SU-DHL-6 (cell line): ENCODE measurements at regions not wholly inside any gene's neighbourhood (a gene's known extent, or its start where the extent isn't known, plus 50 kb on each side); places are given as distances from the start of the nearest gene placed in this dataset.

Experiments
- CTCF ChIP-seq: fragments of 200-600 bp; sonication (generic); IDR thresholded peaks from one replicate; pipeline ENCODE4 v1.5.1; 2017; ENCODE audit warnings: antibody characterized with exemption, mild to moderate bottlenecking, low read length, moderate library complexity; ENCODE audit not compliant: insufficient read depth, poor library complexity, severe bottlenecking
- EZH2phosphoT487 ChIP-seq: fragments of 200-600 bp; sonication (generic), shearing (Covaris generic); conservative IDR thresholded peaks from 2 replicates; pipeline ENCODE4 v1.6.1; 2018; ENCODE audit warnings: mild to moderate bottlenecking, antibody characterized with exemption, low read length, moderate library complexity, mixed read lengths

GRCh38 chr4:123876143-123876542 lies 479.5 kb downstream of the SPRY1 start:
- TF ChIP-seq CTCF (no peak), EZH2phosphoT487 (no peak)
